Osteocyte (in vitro differentiated cells): ENCODE measurements at regions not wholly inside any gene's neighbourhood (a gene's known extent, or its start where the extent isn't known, plus 50 kb on each side); places are given as distances from the start of the nearest gene placed in this dataset.

ENCODE experiments used
- DNase-seq: peaks from one replicate; pipeline ENCODE4 v3.0.0; 2021; ENCODE audit warnings: mixed read lengths; ENCODE audit not compliant: unreplicated experiment; ENCODE audit errors: extremely low spot score
- H3K27ac Mint-ChIP-seq: one replicate; pipeline ENCODE4 v1.8.0; 2021; ENCODE audit warnings: mild to moderate bottlenecking, mixed read lengths; ENCODE audit not compliant: unreplicated experiment
- H3K27me3 Mint-ChIP-seq: one replicate; pipeline ENCODE4 v1.8.0; 2021; ENCODE audit warnings: mixed read lengths; ENCODE audit not compliant: unreplicated experiment
- H3K36me3 Mint-ChIP-seq: one replicate; pipeline ENCODE4 v1.8.0; 2021; ENCODE audit warnings: mixed read lengths; ENCODE audit not compliant: unreplicated experiment
- H3K4me1 Mint-ChIP-seq: one replicate; pipeline ENCODE4 v1.8.0; 2021; ENCODE audit warnings: mixed read lengths; ENCODE audit not compliant: unreplicated experiment
- H3K4me3 Mint-ChIP-seq: one replicate; pipeline ENCODE4 v1.8.0; 2021; ENCODE audit warnings: mild to moderate bottlenecking, moderate library complexity, mixed read lengths; ENCODE audit not compliant: unreplicated experiment
- H3K9me3 Mint-ChIP-seq: one replicate; pipeline ENCODE4 v1.8.0; 2021; ENCODE audit warnings: mixed read lengths; ENCODE audit not compliant: unreplicated experiment
- CTCF ChIP-seq: fragments of 200-600 bp; sonication (generic); IDR thresholded peaks from 2 replicates; pipeline ENCODE4 v1.5.0; 2021; ENCODE audit warnings: antibody characterized with exemption, mild to moderate bottlenecking, moderate library complexity

- peaks cover 8% of the 10 kb centered on the region for H3K9me3 Mint-ChIP-seq
- DNase-seq, result no peak
- H3K36me3 Mint-ChIP-seq, result peaks cover 5% of the 10 kb centered on the region
- H3K4me3 Mint-ChIP-seq, result no peak overlapping the region
- H3K27me3 Mint-ChIP-seq, result no peaks in the 10 kb centered on the region
- H3K4me1 Mint-ChIP-seq, result peaks cover 3% of the 10 kb centered on the region
- TF ChIP-seq CTCF, result no peak
- H3K27ac Mint-ChIP-seq, result peak overlapping the region; percentile 21
Observed at GRCh38 chr5:105836887-105837286, 1833.8 kb downstream of the EFNA5 start.

- no peak for DNase-seq
- Mint-ChIP-seq H3K36me3 (peaks cover 5% of the 10 kb centered on the region), H3K9me3 (peaks cover 8% of the 10 kb centered on the region)
Observed at GRCh38 chr5:105836268-105836667, 1834.5 kb downstream of the EFNA5 start.

GRCh38 chr5:105828821-105829220 lies 1841.9 kb downstream of the EFNA5 start:
- Mint-ChIP-seq H3K4me1 (peaks cover 12% of the 10 kb centered on the region), H3K27me3 (no peaks in the 10 kb centered on the region), H3K9me3 (no peaks in the 10 kb centered on the region), H3K27ac (no peak overlapping the region), H3K36me3 (no peaks in the 10 kb centered on the region), H3K4me3 (no peak overlapping the region)
- TF ChIP-seq CTCF, result no peak
- no peak for DNase-seq

More at GRCh38 chr5:105836268-105836667, 1834.5 kb downstream of the EFNA5 start:
- peaks cover 3% of the 10 kb centered on the region for H3K4me1 Mint-ChIP-seq
- H3K27me3 Mint-ChIP-seq, result no peaks in the 10 kb centered on the region
- H3K27ac Mint-ChIP-seq, result no peak overlapping the region
- TF ChIP-seq CTCF, result no peak
- no peak overlapping the region for H3K4me3 Mint-ChIP-seq

- Mint-ChIP-seq H3K4me1 (peaks cover 18% of the 10 kb centered on the region), H3K36me3 (no peaks in the 10 kb centered on the region), H3K27ac (no peak overlapping the region), H3K27me3 (no peaks in the 10 kb centered on the region), H3K9me3 (peaks cover 12% of the 10 kb centered on the region), H3K4me3 (no peak overlapping the region)
- DNase-seq, result no peak
- no peak for TF ChIP-seq CTCF
Observed at GRCh38 chr5:105821800-105822199, 1848.9 kb downstream of the EFNA5 start.

- Mint-ChIP-seq H3K4me3 (no peak overlapping the region), H3K9me3 (peaks cover 12% of the 10 kb centered on the region), H3K4me1 (peaks cover 12% of the 10 kb centered on the region), H3K36me3 (no peaks in the 10 kb centered on the region), H3K27ac (peak overlapping the region; percentile 2), H3K27me3 (no peaks in the 10 kb centered on the region)
- no peak for TF ChIP-seq CTCF
- DNase-seq, result no peak
Observed at GRCh38 chr5:105817914-105818313, 1852.8 kb downstream of the EFNA5 start.
